Fibroblast of villous mesenchyme (primary cell): ENCODE measurements at regions not wholly inside any gene's neighbourhood (a gene's known extent, or its start where the extent isn't known, plus 50 kb on each side); places are given as distances from the start of the nearest gene placed in this dataset. TPM values are rescaled to one million over a fixed set of nuclear protein-coding genes. Genes with fewer than 3 reads are reported as not detected.

Source experiments
- DNase-seq: peaks from one replicate; pipeline ENCODE4 v3.0.0-alpha.2; 2010; ENCODE audit warnings: low read depth
- H3K4me3 ChIP-seq: 2 replicates; pipeline ENCODE4 v1.5.1; 2011; ENCODE audit warnings: low read depth, mild to moderate bottlenecking, low read length
- CTCF ChIP-seq: IDR thresholded peaks from 2 replicates; pipeline ENCODE4 v1.5.1; 2012; ENCODE audit warnings: low read depth, mild to moderate bottlenecking, low read length; ENCODE audit not compliant: insufficient read depth
- small RNA-seq: library from RNA; depleted of rRNA; stranded (forward); fragments of <200 nt; gene quantifications from one replicate; pipeline ENCODE3, GENCODE V24; 2012

- no peak for DNase-seq
- TF ChIP-seq CTCF: no peak
- H3K4me3 ChIP-seq: no peak overlapping the region
These were observed 65.6 kb upstream of the E2F8 start for GRCh38 chr11:19306179-19306944.

DNA sequence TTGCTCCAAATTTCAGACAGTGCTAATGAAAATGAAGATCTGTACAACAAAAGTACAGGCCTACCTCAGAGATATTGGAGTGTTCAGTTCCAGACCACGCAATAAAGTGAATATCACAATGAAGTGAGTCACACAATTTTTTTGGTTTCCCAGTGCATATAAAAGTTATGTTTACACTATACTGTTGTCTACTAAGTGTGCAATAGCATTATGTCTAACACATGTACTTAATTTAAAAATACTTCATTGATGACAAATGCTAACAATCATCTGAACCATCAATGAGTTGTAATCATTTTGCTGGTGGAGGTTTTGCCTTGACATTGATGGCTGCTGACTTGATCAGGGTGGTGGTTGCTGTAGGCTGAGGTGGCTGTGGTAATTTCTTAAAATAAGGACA, 60.6 kb upstream of the E2F8 start:
- TF ChIP-seq CTCF: no peak
- H3K4me3 ChIP-seq: no peak overlapping the region
- DNase-seq: no peak

DNA sequence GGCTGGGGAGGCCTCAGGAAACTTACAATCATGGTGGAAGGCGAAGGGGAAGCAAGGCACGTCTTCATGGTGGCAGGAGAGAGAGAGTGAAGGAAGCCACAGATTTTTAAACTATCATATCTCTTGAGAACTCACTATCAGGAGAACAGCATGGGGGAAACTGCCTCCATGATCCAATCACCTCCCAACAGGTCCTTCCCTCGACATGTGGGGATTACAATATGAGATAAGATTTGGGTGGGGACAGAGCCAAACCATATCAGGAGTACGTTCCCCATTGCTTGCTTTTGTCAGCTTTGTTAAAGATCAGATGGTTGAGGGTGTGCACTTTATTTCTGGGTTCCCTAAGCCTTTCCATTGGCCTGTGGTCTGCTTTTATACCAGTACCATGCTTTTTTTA, 53.7 kb upstream of the E2F8 start:
- TF ChIP-seq CTCF: no peak
- no peak for DNase-seq
- no peak overlapping the region for H3K4me3 ChIP-seq

GRCh38 chr11:19291064-19291463, 50.3 kb upstream of the E2F8 start:
- H3K4me3 ChIP-seq: no peak overlapping the region
- DNase-seq: no peak
- no peak for TF ChIP-seq CTCF

Small RNAs in the stretch of these regions (small RNA-seq; reads per million reads assigned to genes)
- gene MIR4486 (not detected), gene RF00408 (not detected), gene RNA5SP335 (not detected)
